ENCODE measurements at regions not wholly inside any gene's neighbourhood (a gene's known extent, or its start where the extent isn't known, plus 50 kb on each side); places are given as distances from the start of the nearest gene placed in this dataset.
A peak's percentile ranks its signal among the peaks of the same experiment; 100 is the strongest.

DNA sequence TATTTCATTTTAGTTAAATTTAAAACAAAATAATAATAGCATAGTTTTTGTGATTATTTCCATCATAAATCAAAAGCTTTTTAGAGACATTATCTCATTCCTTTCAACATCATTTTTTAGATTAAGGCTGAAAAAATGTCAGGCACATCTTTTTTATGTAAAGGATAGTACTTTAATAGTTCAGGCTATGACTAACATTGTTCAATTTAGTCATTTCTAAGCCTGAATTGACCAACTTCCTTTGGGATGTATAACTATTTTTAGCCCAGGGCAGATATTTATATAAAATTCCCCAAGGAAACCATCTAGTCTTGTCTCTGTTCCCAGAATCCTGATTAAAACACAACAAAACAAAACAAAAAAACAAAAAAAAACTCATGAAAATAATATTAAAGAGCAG is 145.6 kb upstream of the PCDH18 start:
- H3K36me3 ChIP-seq (ENCODE audit: low read depth) = no peaks in the 10 kb centered on the region
- DNase-seq (ENCODE audit: low spot score) (no peak), ATAC-seq (ENCODE audit: low read depth) (peak; percentile 78)
- H3K4me1 ChIP-seq (ENCODE audit: insufficient read depth, poor library complexity, severe bottlenecking) = peaks cover 16% of the 10 kb centered on the region
- peak overlapping the region; percentile 11 for H3K27ac ChIP-seq (ENCODE audit: poor library complexity, severe bottlenecking)
- no peaks in the 10 kb centered on the region for H3K9me3 ChIP-seq (ENCODE audit: severe bottlenecking)
- no peaks in the 10 kb centered on the region for H3K27me3 ChIP-seq (ENCODE audit: insufficient read depth, poor library complexity, severe bottlenecking)
- TF ChIP-seq CTCF (IDR thresholded peaks at IDR 0.05; ENCODE audit: poor library complexity, severe bottlenecking) = no peak
- no peak overlapping the region for H3K4me3 ChIP-seq (ENCODE audit: severe bottlenecking)

- ATAC-seq (ENCODE audit: low read depth) = no peak
Measured at GRCh38 chr4:137676357-137676998, 144.2 kb upstream of the PCDH18 start.

DNA sequence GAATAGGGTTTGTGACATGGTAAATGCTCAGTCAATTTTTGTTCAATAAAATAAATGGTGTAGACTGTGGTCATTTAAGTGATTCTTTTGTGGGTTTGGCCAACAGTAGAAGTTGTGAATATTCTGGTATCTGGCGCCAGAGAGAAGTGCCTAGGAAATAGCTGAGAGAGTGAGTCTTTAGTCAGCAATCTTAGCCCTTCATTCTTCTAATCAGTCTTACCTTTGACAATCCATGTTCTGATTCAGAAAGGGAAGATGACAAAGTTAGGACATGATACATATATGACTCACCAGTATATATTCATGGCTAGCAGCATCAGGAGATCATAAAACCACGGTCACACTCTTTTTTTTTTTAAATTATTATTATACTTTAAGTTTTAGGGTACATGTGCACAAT is 141.8 kb upstream of the PCDH18 start:
- ATAC-seq (ENCODE audit: low read depth) = peak; percentile 83
- no peaks in the 10 kb centered on the region for H3K27me3 ChIP-seq (ENCODE audit: insufficient read depth, poor library complexity, severe bottlenecking)
- no peak for TF ChIP-seq CTCF (IDR thresholded peaks at IDR 0.05; ENCODE audit: poor library complexity, severe bottlenecking)
- H3K9me3 ChIP-seq (ENCODE audit: severe bottlenecking) = no peaks in the 10 kb centered on the region
- peaks cover 16% of the 10 kb centered on the region for H3K4me1 ChIP-seq (ENCODE audit: insufficient read depth, poor library complexity, severe bottlenecking)
- no peaks in the 10 kb centered on the region for H3K36me3 ChIP-seq (ENCODE audit: low read depth)
- no peak overlapping the region for H3K4me3 ChIP-seq (ENCODE audit: severe bottlenecking)
- H3K27ac ChIP-seq (ENCODE audit: poor library complexity, severe bottlenecking) = peak overlapping the region; percentile 17
- DNase-seq (ENCODE audit: low spot score) = no peak

More at GRCh38 chr4:137676357-137676998, 144.2 kb upstream of the PCDH18 start:
- H3K27ac ChIP-seq (ENCODE audit: poor library complexity, severe bottlenecking) = no peak overlapping the region
- H3K4me1 ChIP-seq (ENCODE audit: insufficient read depth, poor library complexity, severe bottlenecking) = peaks cover 16% of the 10 kb centered on the region
- H3K9me3 ChIP-seq (ENCODE audit: severe bottlenecking) = no peaks in the 10 kb centered on the region
- TF ChIP-seq CTCF (IDR thresholded peaks at IDR 0.05; ENCODE audit: poor library complexity, severe bottlenecking) = no peak
- H3K27me3 ChIP-seq (ENCODE audit: insufficient read depth, poor library complexity, severe bottlenecking) = no peaks in the 10 kb centered on the region
- DNase-seq (ENCODE audit: low spot score) = no peak
- no peak overlapping the region for H3K4me3 ChIP-seq (ENCODE audit: severe bottlenecking)
- no peaks in the 10 kb centered on the region for H3K36me3 ChIP-seq (ENCODE audit: low read depth)

DNA sequence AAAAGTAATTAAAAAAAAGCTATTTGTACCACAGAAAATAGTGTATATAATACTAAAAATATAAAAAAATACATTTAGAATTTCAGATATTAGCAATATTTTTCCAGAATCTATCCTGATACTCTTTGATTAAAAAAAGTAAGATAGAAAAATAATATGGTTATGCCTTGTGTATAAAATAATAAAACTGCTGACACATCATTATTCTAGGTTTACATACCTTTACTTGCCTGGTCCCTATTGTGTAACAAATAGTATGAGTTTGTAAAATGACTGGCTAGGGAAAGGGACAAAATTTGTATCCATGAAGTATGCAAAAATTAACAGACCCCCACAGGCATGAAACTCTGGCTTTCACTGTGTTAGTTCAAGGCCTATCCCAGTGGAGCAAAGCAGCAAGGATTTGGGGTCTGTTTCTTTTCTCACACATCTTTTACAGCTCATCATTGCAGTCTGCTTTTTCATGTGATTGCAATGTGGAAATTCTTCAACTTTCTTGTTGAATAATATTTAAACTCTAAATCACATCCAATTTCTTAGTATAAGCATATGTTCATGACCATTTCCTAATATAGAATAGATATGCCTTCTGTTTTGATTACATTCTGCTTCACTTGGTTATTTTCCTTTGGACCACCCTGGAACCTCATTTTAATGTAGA is 136.7 kb upstream of the PCDH18 start:
- ATAC-seq (ENCODE audit: low read depth) (no peak), DNase-seq (ENCODE audit: low spot score) (no peak)
- Histone ChIP-seq H3K9me3 (ENCODE audit: severe bottlenecking) (no peaks in the 10 kb centered on the region), H3K27me3 (ENCODE audit: insufficient read depth, poor library complexity, severe bottlenecking) (no peaks in the 10 kb centered on the region), H3K36me3 (ENCODE audit: low read depth) (no peaks in the 10 kb centered on the region), H3K27ac (ENCODE audit: poor library complexity, severe bottlenecking) (no peak overlapping the region), H3K4me1 (ENCODE audit: insufficient read depth, poor library complexity, severe bottlenecking) (peaks cover 4% of the 10 kb centered on the region), H3K4me3 (ENCODE audit: severe bottlenecking) (no peak overlapping the region)
- no peak for TF ChIP-seq CTCF (IDR thresholded peaks at IDR 0.05; ENCODE audit: poor library complexity, severe bottlenecking)

- ATAC-seq (ENCODE audit: low read depth) = no peak
- H3K27me3 ChIP-seq (ENCODE audit: insufficient read depth, poor library complexity, severe bottlenecking) = no peaks in the 10 kb centered on the region
- peak overlapping the region; percentile 26 for H3K27ac ChIP-seq (ENCODE audit: poor library complexity, severe bottlenecking)
- peaks cover 7% of the 10 kb centered on the region for H3K4me1 ChIP-seq (ENCODE audit: insufficient read depth, poor library complexity, severe bottlenecking)
- DNase-seq (ENCODE audit: low spot score) = no peak
- H3K9me3 ChIP-seq (ENCODE audit: severe bottlenecking) = no peaks in the 10 kb centered on the region
- TF ChIP-seq CTCF (IDR thresholded peaks at IDR 0.05; ENCODE audit: poor library complexity, severe bottlenecking) = no peak
- H3K36me3 ChIP-seq (ENCODE audit: low read depth) = no peaks in the 10 kb centered on the region
- no peak overlapping the region for H3K4me3 ChIP-seq (ENCODE audit: severe bottlenecking)
Measured at GRCh38 chr4:137664416-137664815, 132.1 kb upstream of the PCDH18 start.

Measured in RWPE2 (cell line).